GM21423 (cell line): ENCODE measurements at regions not wholly inside any gene's neighbourhood (a gene's known extent, or its start where the extent isn't known, plus 50 kb on each side); places are given as distances from the start of the nearest gene placed in this dataset.

Experiments
- ATAC-seq: cut with Tn5 transposase; IDR thresholded peaks from one replicate; pipeline ENCODE4 v1.9.1; 2021; ENCODE audit warnings: mild to moderate bottlenecking, moderate library complexity; ENCODE audit not compliant: unreplicated experiment

DNA sequence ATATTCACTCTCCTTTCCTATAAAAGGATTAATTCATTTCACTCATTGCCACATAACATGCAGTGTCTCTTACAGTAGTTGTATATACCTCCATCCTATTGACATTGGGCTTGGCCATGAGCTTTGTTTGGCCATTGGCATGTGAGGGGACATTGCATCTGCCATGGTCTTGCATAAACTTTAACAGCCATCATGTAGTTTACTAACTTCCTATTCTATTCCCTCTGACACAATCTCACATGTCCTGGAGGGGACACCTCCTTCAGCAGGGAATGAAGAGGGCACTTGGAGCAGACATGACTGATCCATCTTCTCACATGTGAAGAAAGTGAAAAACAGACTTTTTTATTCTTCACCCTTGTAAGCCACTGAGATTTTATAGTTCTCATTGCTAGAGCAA lies 115.5 kb upstream of the MARCKS start:
- ATAC-seq: no peak

DNA sequence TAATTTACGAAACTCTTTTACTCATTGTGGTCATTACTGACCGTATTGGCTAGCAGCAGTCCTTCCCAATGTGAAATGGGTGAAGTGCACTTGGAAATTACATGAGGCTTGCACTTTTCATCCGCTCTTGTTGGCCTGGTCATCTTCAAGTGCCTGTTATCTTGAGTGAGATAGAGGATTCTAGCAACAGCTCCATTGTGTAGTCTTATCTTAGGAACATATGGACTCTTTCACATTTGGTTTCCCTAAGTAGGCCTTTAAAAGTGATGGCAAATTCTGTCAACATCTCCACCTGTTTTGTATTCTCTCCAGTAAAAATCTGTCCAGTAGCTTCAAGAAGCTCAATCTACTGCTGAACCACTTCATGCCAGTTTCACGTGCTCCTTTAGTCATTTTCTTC lies 114.8 kb upstream of the MARCKS start:
- ATAC-seq: no peak

DNA sequence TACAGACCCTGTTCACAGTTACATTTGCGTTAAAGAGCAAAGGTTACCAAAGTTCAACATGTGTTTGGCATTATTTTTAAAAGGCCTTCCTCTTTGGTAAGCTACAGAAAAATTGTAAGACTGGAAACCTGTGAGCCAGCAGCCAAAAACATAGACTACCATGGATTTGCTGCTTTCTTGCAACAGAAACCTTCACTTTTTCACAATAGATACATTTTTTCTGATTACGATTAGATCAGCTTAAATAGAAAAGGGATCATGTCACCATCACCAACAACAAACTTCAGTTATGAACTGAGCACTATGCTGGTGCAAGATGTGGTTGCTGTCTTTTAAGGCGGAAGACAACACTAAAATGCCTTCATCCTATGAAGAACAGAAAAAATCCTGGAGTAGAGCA lies 112.3 kb upstream of the MARCKS start:
- no peak for ATAC-seq

DNA sequence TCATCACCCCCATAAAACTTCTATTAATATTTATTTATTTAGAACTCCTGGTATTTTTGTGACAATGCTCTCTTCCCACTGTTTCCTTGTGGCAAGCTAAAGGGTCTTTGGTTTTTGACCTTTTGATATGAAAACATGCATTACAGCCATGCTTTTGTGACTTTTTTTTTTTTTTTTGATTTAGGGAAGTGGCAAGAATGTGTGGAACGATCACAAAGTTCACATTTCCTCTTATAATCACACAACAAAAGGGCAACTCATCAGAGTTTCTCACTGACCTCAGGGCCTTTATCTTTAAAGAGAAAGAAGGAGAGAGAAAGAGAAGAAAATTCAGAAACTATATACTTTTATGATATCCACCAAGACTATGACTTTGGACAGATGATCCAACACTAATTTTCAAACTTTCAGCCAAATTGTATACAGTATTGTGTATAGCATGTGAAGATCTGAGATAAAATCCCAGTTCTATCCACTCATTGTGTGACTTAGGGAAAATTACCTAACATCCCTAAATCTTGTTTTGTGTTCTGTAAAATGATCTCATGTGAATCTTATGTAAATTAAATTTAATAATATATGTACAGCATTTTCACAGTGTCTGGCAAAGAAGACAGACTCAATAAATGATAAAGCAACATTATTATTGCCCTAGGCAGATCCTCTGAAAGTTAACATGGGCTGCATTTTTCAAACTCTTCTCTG lies 106.8 kb upstream of the MARCKS start:
- ATAC-seq: no peak

GRCh38 chr6:113754291-113754690 lies 102.9 kb upstream of the MARCKS start:
- ATAC-seq: no peak

- ATAC-seq: peak; percentile 84
Measured at GRCh38 chr6:113755449-113756289, 101.5 kb upstream of the MARCKS start.

DNA sequence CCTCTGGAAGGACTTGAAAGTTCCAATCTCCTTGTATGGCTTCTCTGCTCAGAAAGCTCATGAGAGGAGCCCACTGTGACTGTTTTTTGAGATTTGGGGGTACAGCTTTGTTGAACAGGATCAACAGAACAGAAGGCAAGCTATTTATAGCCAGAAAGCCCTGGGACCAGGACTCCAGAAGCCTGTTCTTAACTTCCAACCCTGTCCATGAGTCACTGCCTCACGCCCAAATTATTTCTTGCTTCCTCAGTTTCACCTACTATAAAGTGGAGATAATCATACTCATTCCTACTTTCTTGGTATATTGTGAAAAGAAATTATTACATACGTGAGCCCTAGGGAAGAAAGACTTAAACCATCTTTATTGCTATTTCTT lies 100.9 kb upstream of the MARCKS start:
- no peak for ATAC-seq

GRCh38 chr6:113758214-113758613 lies 98.9 kb upstream of the MARCKS start:
- no peak for ATAC-seq

- no peak for ATAC-seq
Measured at GRCh38 chr6:113758826-113759574, 98.1 kb upstream of the MARCKS start.

- no peak for ATAC-seq
Measured at GRCh38 chr6:113762641-113763040, 94.5 kb upstream of the MARCKS start.

DNA sequence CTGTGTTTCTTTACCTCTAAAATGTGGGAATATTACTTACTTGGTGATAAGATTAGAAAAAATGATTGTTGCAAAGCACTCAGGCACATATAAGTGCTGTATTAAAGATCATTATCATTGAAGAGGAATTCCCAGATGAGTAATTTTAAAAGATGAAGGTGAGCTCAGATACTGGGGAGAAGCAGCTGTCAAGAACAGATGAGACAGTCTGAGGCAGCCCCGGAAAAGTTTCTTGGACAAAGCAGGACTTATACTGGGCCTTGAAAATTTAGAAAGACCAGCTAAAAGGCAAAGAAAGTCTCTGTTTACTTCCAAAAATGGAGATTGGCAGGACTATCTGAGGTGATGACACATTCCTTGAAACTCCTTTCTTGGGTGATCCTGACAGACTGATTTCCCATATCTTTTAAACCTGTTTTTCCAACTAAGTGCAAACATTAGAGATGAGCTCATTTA lies 93.8 kb upstream of the MARCKS start:
- no peak for ATAC-seq

DNA sequence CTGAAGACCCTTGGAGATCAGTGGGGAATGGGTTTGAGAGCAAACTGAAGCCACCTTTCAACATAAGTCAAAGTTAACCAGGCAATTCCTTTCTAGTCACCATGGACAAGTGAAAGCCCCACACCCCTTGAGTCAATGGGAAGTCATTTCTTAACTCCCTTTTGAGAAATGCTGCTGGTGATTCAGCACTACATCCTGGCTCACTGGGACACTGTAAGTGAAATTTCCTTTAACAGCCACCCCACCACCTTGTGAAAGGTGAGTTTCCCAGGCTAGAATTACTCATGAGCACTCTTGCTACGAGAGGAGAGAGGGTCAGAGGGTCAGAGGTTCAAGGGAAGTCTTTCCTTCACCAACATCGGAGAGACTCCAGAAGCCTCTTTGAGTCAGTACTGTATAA lies 93.3 kb upstream of the MARCKS start:
- ATAC-seq: peak; percentile 73

- no peak for ATAC-seq
Measured at GRCh38 chr6:113765909-113766308, 91.2 kb upstream of the MARCKS start.

DNA sequence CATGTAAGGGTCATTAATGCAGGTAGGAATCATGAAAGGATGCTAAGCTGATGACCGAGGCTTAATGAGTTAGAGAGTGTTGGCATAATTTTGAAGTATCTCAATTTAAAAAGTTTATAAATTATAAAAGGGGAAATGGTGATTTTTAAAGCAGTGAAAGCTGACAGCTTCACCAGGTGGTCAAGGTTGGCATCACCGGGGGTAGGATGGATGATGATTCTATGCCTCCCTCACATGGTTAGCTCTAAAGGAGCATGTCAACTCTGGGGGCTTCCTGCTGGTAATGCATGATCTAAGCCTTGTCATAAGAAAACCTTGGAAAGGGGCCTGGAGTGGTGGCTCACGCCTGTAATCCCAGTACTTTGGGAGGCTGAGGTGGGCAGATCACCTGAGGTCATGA lies 89.2 kb upstream of the MARCKS start:
- no peak for ATAC-seq

DNA sequence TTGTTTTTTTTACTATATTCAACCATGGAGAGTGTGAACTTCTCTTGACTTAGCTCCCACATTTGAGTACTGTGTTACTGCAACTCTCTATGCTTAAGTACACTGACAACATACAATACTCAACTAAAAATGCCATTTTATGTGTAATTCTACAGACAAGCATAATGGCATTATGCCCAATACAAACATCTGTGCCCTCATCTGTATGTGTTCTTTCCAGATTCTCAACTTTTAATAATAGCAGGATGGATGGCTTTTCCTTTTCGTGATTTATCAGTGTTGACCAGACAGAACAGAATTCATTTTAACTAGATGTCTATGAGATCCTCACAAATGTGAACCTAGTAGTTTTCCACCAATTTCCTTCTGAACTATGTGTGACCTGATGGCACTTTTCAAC lies 84.2 kb upstream of the MARCKS start:
- no peak for ATAC-seq

- no peak for ATAC-seq
Measured at GRCh38 chr6:113774127-113774825, 82.9 kb upstream of the MARCKS start.

DNA sequence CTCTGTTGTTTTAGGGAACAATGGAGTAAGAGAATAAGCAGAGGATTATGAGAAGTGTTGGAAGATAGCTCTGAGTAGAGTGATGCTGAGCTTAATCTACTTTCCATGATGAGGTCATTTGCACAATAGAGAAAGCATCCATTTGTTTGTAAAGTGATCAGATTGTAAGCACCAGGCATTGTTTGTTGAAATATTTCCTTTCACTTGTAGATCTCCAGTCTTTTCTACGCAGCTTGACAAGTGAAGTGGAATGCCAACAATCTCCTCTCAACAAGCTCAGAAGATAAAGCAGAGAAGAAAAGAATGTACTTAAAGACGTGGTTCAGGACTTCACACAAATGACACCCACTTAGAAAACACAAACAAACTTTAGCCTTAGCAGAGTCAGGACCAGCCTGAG lies 80.1 kb upstream of the MARCKS start:
- no peak for ATAC-seq

GRCh38 chr6:113777601-113778000 lies 79.5 kb upstream of the MARCKS start:
- no peak for ATAC-seq

DNA sequence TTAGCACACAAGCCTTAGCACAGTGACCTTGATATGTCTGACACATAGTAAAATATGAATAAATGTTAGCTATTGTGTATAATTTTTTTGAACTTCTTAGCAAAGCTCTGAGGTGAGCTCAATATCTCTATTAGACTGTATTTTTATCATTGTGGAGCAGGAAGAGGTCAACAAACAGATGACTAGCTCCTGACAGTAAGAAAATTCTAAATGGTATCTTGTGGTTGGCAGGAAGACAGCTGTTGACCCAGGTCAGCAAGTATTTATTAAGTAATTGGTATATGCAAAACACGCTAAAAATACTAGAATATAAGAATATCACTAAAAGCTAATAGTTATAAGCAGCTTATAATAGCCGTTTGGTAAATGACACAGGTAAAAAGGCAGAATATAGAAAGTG lies 77.5 kb upstream of the MARCKS start:
- ATAC-seq: no peak

- no peak for ATAC-seq
Measured at GRCh38 chr6:113782636-113783035, 74.5 kb upstream of the MARCKS start.

GRCh38 chr6:113786168-113786567 lies 71.0 kb upstream of the MARCKS start:
- no peak for ATAC-seq
